ENCODE measurements at regions not wholly inside any gene's neighbourhood (a gene's known extent, or its start where the extent isn't known, plus 50 kb on each side); places are given as distances from the start of the nearest gene placed in this dataset.
"Not testable (repeated sequence)": the region's sequence is repeated elsewhere in the genome, so short reads cannot be mapped to it uniquely, and the experiment has no call there.

GRCh38 chr1:229862017-229862774 is 204.8 kb upstream of the GALNT2 start:
- FAIRE-seq: no peak

GRCh38 chr1:229863651-229864545 is 203.1 kb upstream of the GALNT2 start:
- no peak for FAIRE-seq

- no peak for FAIRE-seq
Observed at GRCh38 chr1:229864686-229865230, 202.3 kb upstream of the GALNT2 start.

- not testable (repeated sequence) for FAIRE-seq
Observed at GRCh38 chr1:229865321-229865720, 201.7 kb upstream of the GALNT2 start.

- no peak for FAIRE-seq
Observed at GRCh38 chr1:229867726-229868125, 199.3 kb upstream of the GALNT2 start.

GRCh38 chr1:229869240-229869639 is 197.8 kb upstream of the GALNT2 start:
- FAIRE-seq: no peak

GRCh38 chr1:229869687-229870086 is 197.4 kb upstream of the GALNT2 start:
- FAIRE-seq: no peak

- FAIRE-seq: no peak
Observed at GRCh38 chr1:229870381-229870780, 196.7 kb upstream of the GALNT2 start.

- no peak for FAIRE-seq
Observed at GRCh38 chr1:229871078-229871676, 195.9 kb upstream of the GALNT2 start.

- FAIRE-seq: no peak
Observed at GRCh38 chr1:229874136-229874535, 192.9 kb upstream of the GALNT2 start.

- FAIRE-seq: no peak
Observed at GRCh38 chr1:229874609-229875008, 192.4 kb upstream of the GALNT2 start.

GRCh38 chr1:229875086-229875485 is 192.0 kb upstream of the GALNT2 start:
- FAIRE-seq: no peak

- FAIRE-seq: no peak
Observed at GRCh38 chr1:229879746-229880145, 187.3 kb upstream of the GALNT2 start.

- no peak for FAIRE-seq
Observed at GRCh38 chr1:229880271-229881170, 186.5 kb upstream of the GALNT2 start.

GRCh38 chr1:229882621-229883020 is 184.4 kb upstream of the GALNT2 start:
- FAIRE-seq: no peak

GRCh38 chr1:229883504-229884200 is 183.4 kb upstream of the GALNT2 start:
- no peak for FAIRE-seq

GRCh38 chr1:229884765-229885164 is 182.3 kb upstream of the GALNT2 start:
- no peak for FAIRE-seq

GRCh38 chr1:229885568-229886495 is 181.2 kb upstream of the GALNT2 start:
- FAIRE-seq: no peak

GRCh38 chr1:229886636-229887035 is 180.4 kb upstream of the GALNT2 start:
- no peak for FAIRE-seq

Data from colon (tissue), 2 donors.